Mammary epithelial cell (primary cell): ENCODE measurements at regions not wholly inside any gene's neighbourhood (a gene's known extent, or its start where the extent isn't known, plus 50 kb on each side); places are given as distances from the start of the nearest gene placed in this dataset.

Experiments
- CTCF ChIP-seq, 2 donors: IDR thresholded peaks in 1 of 2; conservative IDR thresholded peaks in 1 of 2; 2 replicates each; pipeline ENCODE4 v1.5.1; 2011 to 2012; ENCODE audit warnings: inconsistent platforms in 2 of 2, low read length in 2 of 2, mild to moderate bottlenecking in 2 of 2, control low read depth in 1 of 2, low read depth in 1 of 2; ENCODE audit not compliant: insufficient read depth in 1 of 2; ENCODE audit errors: extremely low read depth in 1 of 2
- EZH2 ChIP-seq: IDR thresholded peaks from 2 replicates; pipeline ENCODE4 v1.6.1; 2012; ENCODE audit warnings: low read length, inconsistent platforms, borderline replicate concordance

DNA sequence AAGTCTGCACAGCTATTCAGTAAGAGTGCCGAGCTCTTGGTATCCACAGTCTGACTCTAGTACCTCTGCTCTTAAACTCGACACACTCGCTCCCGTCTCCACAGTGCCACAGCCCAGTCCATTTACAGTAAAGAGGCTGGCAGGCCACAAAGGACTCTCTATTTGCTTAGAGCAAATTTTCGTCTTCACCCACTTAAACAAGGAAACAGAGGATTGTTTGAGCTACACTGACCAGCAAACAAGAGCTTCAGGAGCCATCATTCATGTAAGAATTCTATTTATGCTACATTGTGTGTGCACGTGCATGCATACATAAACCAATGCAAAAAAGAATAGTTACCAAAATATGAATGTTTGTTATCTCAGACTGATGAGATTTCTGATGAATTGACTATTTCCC lies 290.2 kb downstream of the USP46 start:
- no peak for TF ChIP-seq CTCF (conservative IDR thresholded peaks at IDR 0.05 in 1 of 2, IDR thresholded peaks at IDR 0.05 in 1 of 2; ENCODE audit: extremely low read depth in 1 of 2, insufficient read depth in 1 of 2, low read depth in 1 of 2, low read length in 2 of 2)
- no peak for TF ChIP-seq EZH2
